Activated naive CD4-positive, alpha-beta T cell treated with anti-CD3 and anti-CD28 coated beads, Interleukin-2, amount 50 U/mL, for 16 hours (primary cell): ENCODE measurements at regions not wholly inside any gene's neighbourhood (a gene's known extent, or its start where the extent isn't known, plus 50 kb on each side); places are given as distances from the start of the nearest gene placed in this dataset.

Experiments used
- DNase-seq: peaks from one replicate; pipeline ENCODE4 v3.0.0-alpha.2; 2020

GRCh38 chr11:134521001-134521400 lies 109.0 kb upstream of the B3GAT1 start:
- no peak for DNase-seq

GRCh38 chr11:134519788-134520187 lies 107.7 kb upstream of the B3GAT1 start:
- DNase-seq = no peak

GRCh38 chr11:134519390-134519750 lies 107.3 kb upstream of the B3GAT1 start:
- DNase-seq = no peak

- peak; percentile 5 for DNase-seq
These were observed 106.8 kb upstream of the B3GAT1 start for GRCh38 chr11:134518616-134519389.

- DNase-seq = no peak
These were observed 105.7 kb upstream of the B3GAT1 start for GRCh38 chr11:134517621-134518293.

GRCh38 chr11:134517115-134517514 lies 105.1 kb upstream of the B3GAT1 start:
- no peak for DNase-seq

GRCh38 chr11:134516529-134516928 lies 104.5 kb upstream of the B3GAT1 start:
- DNase-seq = no peak

GRCh38 chr11:134515081-134515960 lies 103.3 kb upstream of the B3GAT1 start:
- no peak for DNase-seq

- no peak for DNase-seq
These were observed 102.4 kb upstream of the B3GAT1 start for GRCh38 chr11:134514354-134514951.

GRCh38 chr11:134513585-134514120 lies 101.6 kb upstream of the B3GAT1 start:
- DNase-seq = no peak

GRCh38 chr11:134512571-134513538 lies 100.8 kb upstream of the B3GAT1 start:
- DNase-seq = no peak

GRCh38 chr11:134512061-134512460 lies 100.0 kb upstream of the B3GAT1 start:
- DNase-seq = no peak

- no peak for DNase-seq
These were observed 99.2 kb upstream of the B3GAT1 start for GRCh38 chr11:134511255-134511654.

GRCh38 chr11:134510233-134511040 lies 98.4 kb upstream of the B3GAT1 start:
- no peak for DNase-seq

- no peak for DNase-seq
These were observed 97.6 kb upstream of the B3GAT1 start for GRCh38 chr11:134509381-134510232.

- DNase-seq = no peak
These were observed 96.4 kb upstream of the B3GAT1 start for GRCh38 chr11:134508219-134508990.

- no peak for DNase-seq
These were observed 94.0 kb upstream of the B3GAT1 start for GRCh38 chr11:134506046-134506445.

GRCh38 chr11:134505125-134505524 lies 93.1 kb upstream of the B3GAT1 start:
- no peak for DNase-seq
